Stomach (tissue), 8 donors: ENCODE measurements at regions not wholly inside any gene's neighbourhood (a gene's known extent, or its start where the extent isn't known, plus 50 kb on each side); places are given as distances from the start of the nearest gene placed in this dataset.

Experiments used
- DNase-seq, 2 donors: peaks; one replicate each; pipeline versions ENCODE4 v3.0.0 to v3.0.0-alpha.2; 2013 to 2019
- H3K27ac ChIP-seq, 5 donors: fragments of 200-600 bp in 4 of 5; sonication (generic) in 4 of 5; one replicate each; pipeline ENCODE4 v1.5.1; 2013 to 2019; ENCODE audit warnings: mild to moderate bottlenecking in 1 of 5, moderate library complexity in 1 of 5
- H3K27me3 ChIP-seq, 3 donors: fragments of 200-600 bp; sonication (generic); one replicate each; pipeline ENCODE4 v1.5.1; 2017 to 2019; ENCODE audit warnings: mixed run types in 1 of 3
- H3K36me3 ChIP-seq, 4 donors: fragments of 200-600 bp; sonication (generic); 1 replicate in 3 of 4; 2 replicates in 1 of 4; pipeline ENCODE4 v1.5.1; 2016 to 2019
- H3K4me1 ChIP-seq, 4 donors: fragments of 200-600 bp; sonication (generic); one replicate each; pipeline ENCODE4 v1.5.1; 2016 to 2019
- H3K4me3 ChIP-seq, 4 donors: fragments of 200-600 bp; sonication (generic) in 3 of 4; one replicate each; pipeline ENCODE4 v1.5.1; 2016 to 2019; ENCODE audit warnings: mild to moderate bottlenecking in 1 of 4
- H3K9me3 ChIP-seq, 4 donors: fragments of 200-600 bp; sonication (generic); one replicate each; pipeline ENCODE4 v1.5.1; 2016 to 2019
- EP300 ChIP-seq: sonication (generic); formaldehyde crosslinking; IDR thresholded peaks from one replicate; pipeline ENCODE4 v1.6.1; 2017; ENCODE audit warnings: antibody characterized with exemption
- POLR2A ChIP-seq, 4 donors: fragments of 450-650 bp; IDR thresholded peaks; one replicate each; pipeline ENCODE4 v1.6.1; 2016; ENCODE audit warnings: antibody characterized with exemption in 4 of 4, control low read depth in 2 of 4, mild to moderate bottlenecking in 1 of 4, moderate library complexity in 1 of 4
- POLR2AphosphoS5 ChIP-seq, 3 donors: sonication (generic); formaldehyde crosslinking; IDR thresholded peaks; one replicate each; pipeline ENCODE4 v1.6.1; 2016; ENCODE audit warnings: antibody characterized with exemption in 3 of 3
- WGBS, 5 donors: extraction: QIAGEN DNeasy Blood & Tissue Kit in 3 of 5; methylation state at CpG; one replicate each; pipeline versions ENCODE4 v1.1.5 to v1.1.7; 2013 to 2018; 5-methylcytosine and 5-hydroxymethylcytosine counted together
- intact Hi-C: fragments of 100-400 bp; cut with DNase I; formaldehyde crosslinking; loops from one replicate; pipeline ENCODE4 v1.15.1; 2023; ENCODE audit warnings: low total_unique reads
- TF ChIP-seq, protein P1 (sequence below), 7 experiments: fragments of 450-650 bp in 4 of 7; fragments of 200-600 bp in 3 of 7; sonication (generic) in 3 of 7; IDR thresholded peaks; one replicate each; pipeline ENCODE4 v1.5.1; 2016 to 2019; ENCODE audit warnings: antibody characterized with exemption in 7 of 7, control low read depth in 2 of 7, mild to moderate bottlenecking in 1 of 7
- donor health status: healthy with polysubstance abuse.
- donor health status: Bipolar disorder and iron deficiency.
- donor health status: healthy.

DNA sequence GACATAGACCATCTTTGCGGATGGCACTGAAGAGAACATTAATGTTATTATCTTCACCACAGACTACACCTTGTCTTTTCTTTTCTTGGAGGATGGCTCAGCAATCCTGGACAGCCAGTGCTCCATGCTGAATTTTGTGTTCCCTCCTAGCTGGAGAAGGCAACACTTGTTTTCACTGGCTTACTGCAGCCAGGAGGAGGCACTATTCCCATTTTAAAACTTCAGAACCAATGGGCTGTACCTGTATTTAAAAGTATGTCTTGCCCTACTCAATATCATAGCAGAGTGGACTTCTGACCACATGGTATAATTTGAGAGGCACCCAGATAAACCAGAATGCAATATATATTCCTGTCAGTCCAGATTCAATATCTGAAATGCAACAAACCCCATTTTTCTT is 53.3 kb upstream of the POGK start:
- intact Hi-C loops, result no loop called here
- no peak for DNase-seq
- no peaks in the 10 kb centered on the region for H3K27me3 ChIP-seq
- WGBS, 5 donors, result 86 to 100% (median 97%) methylated on average over 1 of the region's 1 CpG
- H3K4me1 ChIP-seq, result no peaks in the 10 kb centered on the region
- H3K27ac ChIP-seq, result no peak overlapping the region
- no peak overlapping the region for H3K4me3 ChIP-seq
- H3K9me3 ChIP-seq, result no peaks in the 10 kb centered on the region
- TF ChIP-seq EP300, result no peak
- no peak for TF ChIP-seq POLR2AphosphoS5 (IDR thresholded peaks at IDR 0.05)
- TF ChIP-seq, protein P1, sequence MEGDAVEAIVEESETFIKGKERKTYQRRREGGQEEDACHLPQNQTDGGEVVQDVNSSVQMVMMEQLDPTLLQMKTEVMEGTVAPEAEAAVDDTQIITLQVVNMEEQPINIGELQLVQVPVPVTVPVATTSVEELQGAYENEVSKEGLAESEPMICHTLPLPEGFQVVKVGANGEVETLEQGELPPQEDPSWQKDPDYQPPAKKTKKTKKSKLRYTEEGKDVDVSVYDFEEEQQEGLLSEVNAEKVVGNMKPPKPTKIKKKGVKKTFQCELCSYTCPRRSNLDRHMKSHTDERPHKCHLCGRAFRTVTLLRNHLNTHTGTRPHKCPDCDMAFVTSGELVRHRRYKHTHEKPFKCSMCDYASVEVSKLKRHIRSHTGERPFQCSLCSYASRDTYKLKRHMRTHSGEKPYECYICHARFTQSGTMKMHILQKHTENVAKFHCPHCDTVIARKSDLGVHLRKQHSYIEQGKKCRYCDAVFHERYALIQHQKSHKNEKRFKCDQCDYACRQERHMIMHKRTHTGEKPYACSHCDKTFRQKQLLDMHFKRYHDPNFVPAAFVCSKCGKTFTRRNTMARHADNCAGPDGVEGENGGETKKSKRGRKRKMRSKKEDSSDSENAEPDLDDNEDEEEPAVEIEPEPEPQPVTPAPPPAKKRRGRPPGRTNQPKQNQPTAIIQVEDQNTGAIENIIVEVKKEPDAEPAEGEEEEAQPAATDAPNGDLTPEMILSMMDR (IDR thresholded peaks at IDR 0.05), result no peak
- TF ChIP-seq POLR2A (IDR thresholded peaks at IDR 0.05), result no peak
- H3K36me3 ChIP-seq, result no peaks in the 10 kb centered on the region

DNA sequence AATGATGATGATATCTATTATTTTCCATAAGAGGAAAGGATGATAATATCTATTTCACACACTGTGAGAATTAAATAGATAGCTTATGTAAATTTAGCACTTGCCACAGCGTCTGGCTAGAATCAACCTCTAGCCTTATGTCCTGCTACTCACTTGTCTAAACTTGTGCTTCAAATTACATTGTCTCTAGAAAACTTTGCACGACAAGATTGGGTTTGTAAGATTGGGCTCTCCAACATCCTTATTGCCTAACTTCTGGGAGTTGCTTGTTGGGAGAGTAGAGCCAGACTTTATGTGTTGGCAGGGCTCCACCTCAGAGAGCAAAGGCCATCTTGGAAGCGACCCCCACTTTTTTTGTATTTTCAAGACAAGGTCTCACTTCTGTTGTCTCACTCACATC is 50.0 kb upstream of the POGK start:
- Histone ChIP-seq H3K36me3 (no peaks in the 10 kb centered on the region), H3K4me3 (no peak overlapping the region), H3K27ac (no peak overlapping the region), H3K27me3 (no peaks in the 10 kb centered on the region), H3K9me3 (no peaks in the 10 kb centered on the region), H3K4me1 (no peaks in the 10 kb centered on the region)
- TF ChIP-seq POLR2AphosphoS5 (IDR thresholded peaks at IDR 0.05) (no peak), EP300 (no peak), POLR2A (IDR thresholded peaks at IDR 0.05) (no peak)
- TF ChIP-seq, protein P1 (IDR thresholded peaks at IDR 0.05), result no peak
- intact Hi-C loops, result no loop called here
- no peak for DNase-seq
- WGBS, 5 donors, result 59 to 71% (median 60%) methylated on average over 3 of the region's 3 CpGs
